ENCODE measurements at regions not wholly inside any gene's neighbourhood (a gene's known extent, or its start where the extent isn't known, plus 50 kb on each side); places are given as distances from the start of the nearest gene placed in this dataset.
"Not testable (repeated sequence)": the region's sequence is repeated elsewhere in the genome, so short reads cannot be mapped to it uniquely, and the experiment has no call there.

DNA sequence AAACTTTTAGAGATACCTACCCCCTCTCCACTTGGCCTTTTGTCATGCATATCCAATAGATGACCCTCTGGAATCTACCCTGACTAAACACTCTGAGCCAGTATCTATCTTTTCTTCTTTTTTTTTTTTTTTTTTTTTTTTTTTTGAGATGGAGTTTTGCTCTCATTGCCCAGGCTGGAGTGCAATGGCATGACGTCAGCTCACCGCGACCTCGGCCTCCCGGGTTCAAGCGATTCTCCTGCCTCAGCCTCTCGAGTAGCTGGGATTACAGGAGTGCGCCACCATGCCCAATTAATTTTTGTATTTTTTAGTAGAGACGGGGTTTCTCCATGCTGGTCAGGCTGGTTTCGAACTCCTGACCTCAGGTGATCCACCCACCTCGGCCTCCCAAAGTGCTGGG is 50.8 kb upstream of the GRIN2B start:
- DNase-seq (ENCODE audit: extremely low read depth, low read depth, low spot score) = not testable (repeated sequence)

DNA sequence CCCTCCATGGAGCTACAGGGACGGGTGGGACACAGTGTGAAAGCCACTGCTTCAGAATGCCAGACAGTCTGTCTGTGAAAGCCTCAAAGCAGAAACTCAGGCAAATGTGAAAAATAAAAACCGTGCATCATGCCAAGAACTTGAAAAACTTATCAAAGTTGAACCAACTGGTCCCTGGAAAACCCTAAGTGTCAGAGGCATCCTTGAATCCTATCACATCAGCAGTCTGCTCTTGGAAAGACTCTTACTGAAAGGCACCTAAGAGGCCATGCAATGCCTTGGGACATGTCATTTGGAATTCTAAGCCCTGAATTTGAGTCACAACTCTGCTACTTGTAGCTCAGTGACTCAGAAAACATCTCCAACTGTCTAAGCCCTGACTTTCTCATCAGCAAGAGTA is 62.4 kb upstream of the GRIN2B start:
- no peak for DNase-seq (ENCODE audit: extremely low read depth, low read depth, low spot score)

DNA sequence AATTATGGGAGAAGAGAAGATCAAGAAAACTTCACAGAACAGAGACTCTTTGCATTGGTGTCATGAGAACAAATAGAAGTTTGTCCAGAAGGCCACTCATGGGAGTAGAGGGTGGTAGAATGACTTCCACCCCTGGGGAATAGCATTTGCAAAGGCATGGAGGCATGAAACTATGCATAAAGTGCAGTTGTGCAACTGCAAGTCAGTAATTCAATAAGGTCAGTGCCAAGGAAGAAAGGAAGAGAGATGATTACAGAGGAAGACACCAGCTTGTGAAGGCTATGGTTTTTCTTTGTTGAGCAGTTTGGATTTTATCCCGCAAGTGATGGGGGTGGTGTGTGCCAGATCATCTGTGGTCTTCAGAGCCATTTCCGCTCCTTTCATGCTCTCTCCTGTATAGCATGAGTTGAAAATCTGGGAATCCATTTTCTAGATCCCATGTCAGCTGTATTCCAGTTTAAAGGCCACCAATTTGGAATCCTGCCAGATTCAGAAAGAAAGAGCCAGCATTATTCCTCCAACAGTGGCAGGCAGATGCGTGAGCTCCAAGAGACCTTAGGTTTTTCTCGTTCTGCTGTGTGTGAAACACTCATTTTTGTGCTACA is 67.6 kb upstream of the GRIN2B start:
- no peak for DNase-seq (ENCODE audit: extremely low read depth, low read depth, low spot score)

GRCh38 chr12:14057895-14058294 is 76.5 kb upstream of the GRIN2B start:
- no peak for DNase-seq (ENCODE audit: extremely low read depth, low read depth, low spot score)

- DNase-seq (ENCODE audit: extremely low read depth, low read depth, low spot score) = no peak
Measured at GRCh38 chr12:14058717-14059116, 77.3 kb upstream of the GRIN2B start.

GRCh38 chr12:14059548-14059947 is 78.1 kb upstream of the GRIN2B start:
- no peak for DNase-seq (ENCODE audit: extremely low read depth, low read depth, low spot score)

- DNase-seq (ENCODE audit: extremely low read depth, low read depth, low spot score) = no peak
Measured at GRCh38 chr12:14065616-14066015, 84.2 kb upstream of the GRIN2B start.

- DNase-seq (ENCODE audit: extremely low read depth, low read depth, low spot score) = no peak
Measured at GRCh38 chr12:14066021-14066420, 84.6 kb upstream of the GRIN2B start.

GRCh38 chr12:14068961-14069360 is 87.6 kb upstream of the GRIN2B start:
- no peak for DNase-seq (ENCODE audit: extremely low read depth, low read depth, low spot score)

- DNase-seq (ENCODE audit: extremely low read depth, low read depth, low spot score) = no peak
Measured at GRCh38 chr12:14071833-14072232, 90.4 kb upstream of the GRIN2B start.

GRCh38 chr12:14072987-14073386 is 91.6 kb upstream of the GRIN2B start:
- DNase-seq (ENCODE audit: extremely low read depth, low read depth, low spot score) = no peak

- no peak for DNase-seq (ENCODE audit: extremely low read depth, low read depth, low spot score)
Measured at GRCh38 chr12:14075797-14076393, 94.5 kb upstream of the GRIN2B start.

DNA sequence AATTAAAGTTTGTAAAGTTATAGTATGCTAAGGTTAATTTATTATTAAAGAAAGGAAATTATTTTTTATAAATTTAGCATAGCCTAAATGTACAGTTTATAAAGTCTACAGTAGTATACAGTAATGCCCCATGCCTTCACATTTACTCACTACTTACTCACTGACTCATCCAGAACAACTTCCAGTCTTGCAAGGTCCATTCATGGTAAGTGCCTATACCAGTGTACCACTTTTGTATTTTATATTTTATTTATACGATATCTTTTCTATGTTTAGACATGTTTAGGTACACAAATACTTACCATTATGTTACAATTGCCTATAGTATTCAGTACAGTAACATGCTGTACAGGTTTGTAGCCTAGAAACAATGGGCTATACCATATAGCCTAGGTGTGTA is 95.1 kb upstream of the GRIN2B start:
- DNase-seq (ENCODE audit: extremely low read depth, low read depth, low spot score) = no peak

- DNase-seq (ENCODE audit: extremely low read depth, low read depth, low spot score) = no peak
Measured at GRCh38 chr12:14086838-14087237, 105.4 kb upstream of the GRIN2B start.

GRCh38 chr12:14099994-14100393 is 118.6 kb upstream of the GRIN2B start:
- DNase-seq (ENCODE audit: extremely low read depth, low read depth, low spot score) = no peak

DNA sequence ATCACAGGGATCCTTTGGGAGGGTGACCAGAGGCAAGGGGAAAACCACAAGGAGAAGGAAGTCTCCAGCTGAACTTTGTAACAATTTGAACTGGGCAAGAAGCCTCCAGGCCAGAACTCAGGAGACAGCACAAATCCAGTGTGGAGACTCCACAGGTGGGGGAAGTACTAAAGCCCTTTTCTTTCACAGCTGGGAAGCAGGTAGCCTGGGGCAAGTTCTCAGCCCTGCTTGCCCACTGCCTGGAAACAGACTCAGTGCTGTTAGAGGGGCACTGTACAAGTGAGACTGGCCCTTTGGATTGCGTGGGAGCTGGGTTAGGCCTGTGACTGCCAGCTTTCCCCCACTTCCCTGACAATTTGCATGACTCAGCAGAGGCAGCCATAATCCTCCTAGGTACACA is 120.2 kb upstream of the GRIN2B start:
- not testable (repeated sequence) for DNase-seq (ENCODE audit: extremely low read depth, low read depth, low spot score)

- DNase-seq (ENCODE audit: extremely low read depth, low read depth, low spot score) = no peak
Measured at GRCh38 chr12:14111230-14111865, 129.9 kb upstream of the GRIN2B start.

DNA sequence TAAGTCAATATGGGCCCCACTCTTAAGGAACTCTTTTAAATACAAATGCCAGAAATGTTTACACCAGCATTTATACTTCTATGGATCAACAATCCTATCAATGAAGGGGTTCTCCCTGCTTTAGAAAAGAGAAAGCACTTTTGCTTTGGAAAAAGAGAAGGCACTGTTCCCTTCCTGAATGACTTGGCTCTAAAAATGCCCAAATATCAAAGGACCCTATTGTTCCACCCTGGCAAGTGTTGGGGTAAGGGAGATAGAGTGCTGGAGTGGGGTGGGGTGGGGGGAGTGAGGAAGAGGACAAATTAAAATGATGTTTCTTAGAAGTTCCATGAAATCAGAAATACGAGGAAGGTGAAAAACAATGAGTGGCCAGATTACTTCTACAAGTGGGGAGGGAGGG is 131.6 kb upstream of the GRIN2B start:
- no peak for DNase-seq (ENCODE audit: extremely low read depth, low read depth, low spot score)

DNA sequence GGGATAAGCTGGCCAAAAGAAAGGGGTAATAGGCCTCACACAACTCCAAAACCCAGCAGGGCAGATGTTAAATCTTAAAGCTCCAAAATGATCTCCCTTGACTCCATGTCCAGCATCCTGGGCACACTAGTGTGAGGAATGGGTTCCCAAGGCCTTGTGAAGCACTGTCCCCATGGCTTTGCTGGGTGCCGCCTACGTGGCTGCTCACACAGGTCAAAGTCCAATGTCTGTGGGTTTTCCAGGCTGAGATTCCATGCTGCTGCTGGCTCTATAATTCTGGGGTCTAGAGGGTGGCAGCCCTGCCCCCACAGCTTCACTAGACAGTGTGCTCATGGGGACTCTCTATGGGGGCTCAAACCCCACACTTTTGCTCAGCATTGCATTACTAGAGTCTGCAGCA is 145.3 kb upstream of the GRIN2B start:
- no peak for DNase-seq (ENCODE audit: extremely low read depth, low read depth, low spot score)

GRCh38 chr12:14129611-14130195 is 148.3 kb upstream of the GRIN2B start:
- DNase-seq (ENCODE audit: extremely low read depth, low read depth, low spot score) = no peak

- DNase-seq (ENCODE audit: extremely low read depth, low read depth, low spot score) = no peak
Measured at GRCh38 chr12:14135996-14136395, 154.6 kb upstream of the GRIN2B start.

DNA sequence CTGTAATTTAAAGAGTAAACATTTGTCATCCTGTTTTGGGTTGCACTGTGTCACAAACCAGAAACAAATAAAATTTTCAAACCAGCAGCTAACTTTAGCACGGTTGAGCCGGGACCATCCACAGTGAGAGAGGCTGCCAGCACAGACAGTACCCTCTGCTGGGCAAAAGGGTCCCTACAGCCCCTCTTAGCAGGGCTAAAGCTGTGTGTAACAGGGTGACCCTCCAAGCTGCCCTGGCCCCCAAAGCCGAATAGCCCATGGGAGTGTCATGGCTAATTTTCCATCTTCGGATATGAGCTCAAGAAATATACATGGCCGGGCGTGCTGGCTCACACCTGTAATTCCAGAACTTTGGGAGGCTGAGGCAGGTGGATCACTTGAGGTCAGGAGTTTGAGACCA is 157.1 kb upstream of the GRIN2B start:
- no peak for DNase-seq (ENCODE audit: extremely low read depth, low read depth, low spot score)

Measured in glomerular endothelial cell (primary cell).